ENCODE measurements at regions not wholly inside any gene's neighbourhood (a gene's known extent, or its start where the extent isn't known, plus 50 kb on each side); places are given as distances from the start of the nearest gene placed in this dataset.

DNA sequence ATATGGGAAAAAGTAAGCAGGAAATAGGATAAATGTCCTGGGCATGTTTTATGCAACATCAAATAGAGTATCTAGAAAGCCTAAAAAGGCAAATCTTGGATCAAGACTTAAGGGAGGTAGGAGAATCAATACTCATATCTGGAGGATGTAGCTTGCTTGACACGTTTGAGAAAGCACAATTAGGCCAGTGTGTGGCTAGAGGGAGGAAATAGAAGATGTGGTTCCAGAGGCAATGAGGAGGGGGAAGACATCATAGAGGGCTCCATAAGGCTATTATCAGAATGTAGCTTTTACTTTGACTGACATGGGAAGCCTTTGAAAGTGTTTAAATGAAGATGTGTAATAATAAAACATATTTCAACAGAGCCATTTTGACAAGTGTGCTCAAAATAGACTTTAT lies 200.7 kb upstream of the CDH12 start:
- Histone ChIP-seq H3K36me3 (replicated peaks in 1 of 2; ENCODE audit: insufficient read depth in 1 of 2, low read depth in 2 of 2) (no peaks in the 10 kb centered on the region), H3K4me3 (no peak overlapping the region), H3K4me1 (no peaks in the 10 kb centered on the region), H3K27ac (no peak overlapping the region), H3K27me3 (no peaks in the 10 kb centered on the region), H3K9me3 (no peaks in the 10 kb centered on the region)
- DNase-seq (no peak), ATAC-seq (no peak)
- whole genome bisulfite sequencing, 2 donors: 5 to 7% methylated on average over 1 of the region's 1 CpG
- intact Hi-C loops (cut with DNase I): no loop called here
- TF ChIP-seq, protein P1, sequence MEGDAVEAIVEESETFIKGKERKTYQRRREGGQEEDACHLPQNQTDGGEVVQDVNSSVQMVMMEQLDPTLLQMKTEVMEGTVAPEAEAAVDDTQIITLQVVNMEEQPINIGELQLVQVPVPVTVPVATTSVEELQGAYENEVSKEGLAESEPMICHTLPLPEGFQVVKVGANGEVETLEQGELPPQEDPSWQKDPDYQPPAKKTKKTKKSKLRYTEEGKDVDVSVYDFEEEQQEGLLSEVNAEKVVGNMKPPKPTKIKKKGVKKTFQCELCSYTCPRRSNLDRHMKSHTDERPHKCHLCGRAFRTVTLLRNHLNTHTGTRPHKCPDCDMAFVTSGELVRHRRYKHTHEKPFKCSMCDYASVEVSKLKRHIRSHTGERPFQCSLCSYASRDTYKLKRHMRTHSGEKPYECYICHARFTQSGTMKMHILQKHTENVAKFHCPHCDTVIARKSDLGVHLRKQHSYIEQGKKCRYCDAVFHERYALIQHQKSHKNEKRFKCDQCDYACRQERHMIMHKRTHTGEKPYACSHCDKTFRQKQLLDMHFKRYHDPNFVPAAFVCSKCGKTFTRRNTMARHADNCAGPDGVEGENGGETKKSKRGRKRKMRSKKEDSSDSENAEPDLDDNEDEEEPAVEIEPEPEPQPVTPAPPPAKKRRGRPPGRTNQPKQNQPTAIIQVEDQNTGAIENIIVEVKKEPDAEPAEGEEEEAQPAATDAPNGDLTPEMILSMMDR (IDR thresholded peaks at IDR 0.05): no peak
- no peak for TF ChIP-seq POLR2A (IDR thresholded peaks at IDR 0.05)

DNA sequence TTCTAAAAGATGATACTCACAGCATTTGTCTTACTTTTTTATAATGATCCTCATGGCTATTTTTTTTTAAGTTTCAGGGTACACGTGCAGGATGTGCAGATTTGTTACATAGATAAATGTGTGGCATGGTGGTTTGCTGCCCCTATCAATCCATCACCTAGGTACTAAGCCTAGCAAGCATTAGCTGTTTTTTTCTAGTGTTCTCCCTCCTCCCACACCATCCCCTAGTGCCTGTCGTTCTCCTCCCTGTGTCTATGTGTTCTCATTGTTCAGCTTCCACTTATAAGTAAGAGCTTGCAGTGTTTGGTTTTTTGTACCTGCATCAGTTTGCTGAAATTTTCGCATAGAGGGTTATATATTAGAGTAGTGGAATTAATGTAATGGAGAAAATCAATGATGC lies 189.1 kb upstream of the CDH12 start:
- Histone ChIP-seq H3K4me3 (no peak overlapping the region), H3K27ac (no peak overlapping the region), H3K27me3 (no peaks in the 10 kb centered on the region), H3K4me1 (no peaks in the 10 kb centered on the region), H3K9me3 (no peaks in the 10 kb centered on the region), H3K36me3 (replicated peaks in 1 of 2; ENCODE audit: insufficient read depth in 1 of 2, low read depth in 2 of 2) (no peaks in the 10 kb centered on the region)
- DNase-seq: no peak
- TF ChIP-seq, protein P1 (IDR thresholded peaks at IDR 0.05): no peak
- TF ChIP-seq POLR2A (IDR thresholded peaks at IDR 0.05): no peak
- intact Hi-C loops (cut with DNase I): no loop called here
- no peak for ATAC-seq
- 17 to 22% methylated on average over 3 of the region's 3 CpGs for WGBS, 2 donors

DNA sequence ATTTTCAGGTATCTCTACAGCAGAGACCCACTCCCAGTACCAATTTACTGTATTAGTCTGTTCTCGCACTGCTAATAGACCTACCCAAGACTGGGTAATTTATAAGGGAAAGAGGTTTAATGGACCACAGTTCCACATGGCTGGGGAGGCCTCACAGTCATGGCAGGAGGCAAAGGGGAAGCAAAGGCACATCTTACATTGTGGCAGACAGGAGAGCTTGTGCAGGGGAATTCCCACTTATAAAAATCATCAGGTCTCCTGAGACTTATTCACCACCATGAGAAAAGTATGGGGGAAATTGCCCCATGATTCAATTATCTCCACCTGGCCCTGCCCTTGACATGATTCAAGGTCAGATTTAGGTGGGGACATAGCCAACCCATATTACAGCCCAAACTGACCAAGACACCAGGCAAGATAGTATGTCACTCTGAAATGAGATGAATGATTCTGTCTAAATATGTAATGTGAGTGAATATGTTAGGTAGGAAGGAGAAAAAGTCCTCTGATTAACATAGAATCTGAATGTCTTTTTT lies 182.5 kb upstream of the CDH12 start:
- no peak overlapping the region for H3K4me3 ChIP-seq
- no peaks in the 10 kb centered on the region for H3K9me3 ChIP-seq
- WGBS, 2 donors: 46 to 60% methylated on average over 1 of the region's 1 CpG
- H3K27ac ChIP-seq: no peak overlapping the region
- TF ChIP-seq POLR2A (IDR thresholded peaks at IDR 0.05): no peak
- TF ChIP-seq, protein P1 (IDR thresholded peaks at IDR 0.05): no peak
- DNase-seq (no peak), ATAC-seq (no peak)
- H3K4me1 ChIP-seq: no peaks in the 10 kb centered on the region
- no peaks in the 10 kb centered on the region for H3K36me3 ChIP-seq (replicated peaks in 1 of 2; ENCODE audit: insufficient read depth in 1 of 2, low read depth in 2 of 2)
- no peaks in the 10 kb centered on the region for H3K27me3 ChIP-seq
- intact Hi-C loops (cut with DNase I): no loop called here

DNA sequence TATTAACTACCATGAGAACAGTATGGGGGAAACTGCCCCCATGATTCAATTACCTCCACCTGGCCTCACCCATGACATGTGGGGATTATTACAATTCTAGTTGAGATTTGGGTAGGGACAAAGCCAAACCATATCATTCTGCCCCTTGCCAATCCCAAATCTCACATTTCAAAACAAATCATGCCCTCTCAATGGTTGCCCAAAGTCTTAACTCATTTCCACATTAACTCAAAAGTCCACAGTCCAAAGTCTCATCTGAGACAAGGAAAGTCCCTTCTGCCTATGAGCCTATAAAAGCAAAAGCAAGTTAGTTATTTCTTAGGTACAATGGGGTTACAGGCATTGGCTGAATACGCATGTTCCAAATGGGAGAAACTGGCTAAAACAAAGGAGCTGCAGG lies 180.7 kb upstream of the CDH12 start:
- ATAC-seq (no peak), DNase-seq (no peak)
- Histone ChIP-seq H3K36me3 (replicated peaks in 1 of 2; ENCODE audit: insufficient read depth in 1 of 2, low read depth in 2 of 2) (no peaks in the 10 kb centered on the region), H3K4me1 (no peaks in the 10 kb centered on the region), H3K27me3 (no peaks in the 10 kb centered on the region), H3K9me3 (no peaks in the 10 kb centered on the region), H3K27ac (no peak overlapping the region), H3K4me3 (no peak overlapping the region)
- intact Hi-C loops (cut with DNase I): no loop called here
- TF ChIP-seq, protein P1 (IDR thresholded peaks at IDR 0.05): no peak
- no peak for TF ChIP-seq POLR2A (IDR thresholded peaks at IDR 0.05)
- 67 to 92% methylated on average over 1 of the region's 1 CpG for WGBS, 2 donors

DNA sequence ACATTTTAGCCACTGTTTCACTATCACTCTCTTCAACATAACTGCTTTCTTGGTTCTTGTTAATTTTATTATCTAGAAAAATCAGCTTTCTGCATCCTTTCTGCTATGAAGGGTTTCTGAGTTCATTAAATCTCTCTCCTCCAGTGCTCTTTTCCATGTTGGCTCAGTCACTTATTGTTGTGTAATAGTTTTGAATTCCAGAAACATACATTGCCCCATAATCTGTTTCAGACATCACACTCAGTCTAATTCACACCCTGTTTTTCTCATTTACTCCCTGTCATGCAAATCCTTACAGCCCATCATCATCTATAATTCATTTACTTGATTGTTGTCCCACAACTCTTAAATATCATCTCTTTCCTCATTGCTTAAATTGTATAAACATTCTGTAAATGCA lies 176.1 kb upstream of the CDH12 start:
- no peak for ATAC-seq
- Histone ChIP-seq H3K27me3 (no peaks in the 10 kb centered on the region), H3K4me1 (no peaks in the 10 kb centered on the region), H3K9me3 (no peaks in the 10 kb centered on the region), H3K27ac (no peak overlapping the region), H3K36me3 (replicated peaks in 1 of 2; ENCODE audit: insufficient read depth in 1 of 2, low read depth in 2 of 2) (no peaks in the 10 kb centered on the region), H3K4me3 (no peak overlapping the region)
- intact Hi-C loops (cut with DNase I): no loop called here
- no peak for DNase-seq
- TF ChIP-seq, protein P1 (IDR thresholded peaks at IDR 0.05): no peak
- no peak for TF ChIP-seq POLR2A (IDR thresholded peaks at IDR 0.05)

Data from body of pancreas (tissue), 4 donors.